Bronchial epithelial cell (primary cell): ENCODE measurements at regions not wholly inside any gene's neighbourhood (a gene's known extent, or its start where the extent isn't known, plus 50 kb on each side); places are given as distances from the start of the nearest gene placed in this dataset.
"Not testable (repeated sequence)": the region's sequence is repeated elsewhere in the genome, so short reads cannot be mapped to it uniquely, and the experiment has no call there.

Experiments
- DNase-seq: peaks from one replicate; pipeline ENCODE4 v3.0.0-alpha.2; 2010; ENCODE audit warnings: low read depth
- FAIRE-seq: peaks from 2 replicates; lab custom pipeline; 2011; peaks lifted over from hg19 to GRCh38; lab: Jason Lieb, UNC
- H3K27me3 ChIP-seq: 2 replicates; pipeline ENCODE4 v1.5.1; 2011; ENCODE audit warnings: low read length; ENCODE audit not compliant: control insufficient read depth, insufficient read depth
- H3K36me3 ChIP-seq: 2 replicates; pipeline ENCODE4 v1.5.1; 2011; ENCODE audit warnings: low read length; ENCODE audit not compliant: control insufficient read depth, insufficient read depth
- H3K4me3 ChIP-seq: 2 replicates; pipeline ENCODE4 v1.5.1; 2011; ENCODE audit warnings: mild to moderate bottlenecking, low read depth, low read length, control low read depth
- CTCF ChIP-seq: IDR thresholded peaks from 2 replicates; pipeline ENCODE4 v1.5.1; 2011; ENCODE audit warnings: mild to moderate bottlenecking, moderate library complexity, low read length, control low read depth, inconsistent platforms; ENCODE audit not compliant: insufficient read depth, severe bottlenecking

- not testable (repeated sequence) for DNase-seq, H3K4me3 ChIP-seq, H3K27me3 ChIP-seq, H3K36me3 ChIP-seq, FAIRE-seq
Measured at GRCh38 chrX:140633105-140633504, 76.5 kb upstream of the LINC00632 start.

GRCh38 chrX:140608111-140608510 is 101.4 kb upstream of the LINC00632 start:
- H3K27me3 ChIP-seq: no peaks in the 10 kb centered on the region
- no peak for DNase-seq

GRCh38 chrX:140602140-140602539 is 97.3 kb upstream of the SOX3 start:
- H3K36me3 ChIP-seq: no peaks in the 10 kb centered on the region
- no peak for DNase-seq
- no peaks in the 10 kb centered on the region for H3K27me3 ChIP-seq
- no peak for FAIRE-seq
- H3K4me3 ChIP-seq: no peak overlapping the region
- no peak for TF ChIP-seq CTCF

More at GRCh38 chrX:140608111-140608510, 101.4 kb upstream of the LINC00632 start:
- Histone ChIP-seq H3K4me3 (no peak overlapping the region), H3K36me3 (no peaks in the 10 kb centered on the region)
- FAIRE-seq: no peak
- TF ChIP-seq CTCF: no peak

GRCh38 chrX:140599851-140600250 is 95.0 kb upstream of the SOX3 start:
- TF ChIP-seq CTCF: no peak
- Histone ChIP-seq H3K36me3 (no peaks in the 10 kb centered on the region), H3K27me3 (no peaks in the 10 kb centered on the region), H3K4me3 (no peak overlapping the region)
- no peak for DNase-seq
- FAIRE-seq: no peak

- H3K4me3 ChIP-seq: no peak overlapping the region
- FAIRE-seq (no peak), DNase-seq (no peak)
- H3K27me3 ChIP-seq: no peaks in the 10 kb centered on the region
- no peak for TF ChIP-seq CTCF
- no peaks in the 10 kb centered on the region for H3K36me3 ChIP-seq
Measured at GRCh38 chrX:140589657-140590056, 84.8 kb upstream of the SOX3 start.

- TF ChIP-seq CTCF: no peak
- Histone ChIP-seq H3K4me3 (no peak overlapping the region), H3K27me3 (no peaks in the 10 kb centered on the region), H3K36me3 (no peaks in the 10 kb centered on the region)
- FAIRE-seq: no peak
- no peak for DNase-seq
Measured at GRCh38 chrX:140586951-140587350, 82.1 kb upstream of the SOX3 start.
